ENCODE measurements at regions not wholly inside any gene's neighbourhood (a gene's known extent, or its start where the extent isn't known, plus 50 kb on each side); places are given as distances from the start of the nearest gene placed in this dataset.

DNA sequence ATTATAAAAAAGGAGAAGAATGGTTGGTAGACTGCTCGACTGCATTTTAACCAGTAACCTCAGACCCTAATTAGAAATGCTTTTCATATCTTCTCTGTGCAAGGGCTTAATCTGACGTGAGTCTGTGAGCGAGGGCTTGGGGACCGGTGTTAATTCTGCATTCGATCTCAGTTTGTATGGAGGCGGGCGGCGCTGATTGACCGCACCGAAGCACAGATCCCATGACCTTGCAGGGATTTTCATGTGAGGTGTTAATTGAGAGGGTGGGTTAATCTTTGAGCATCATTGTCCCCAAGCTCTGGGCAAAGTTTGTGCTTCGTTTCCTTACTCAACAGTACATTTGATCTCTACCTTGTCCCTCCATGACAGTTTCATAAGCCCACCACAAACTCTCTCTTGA, 250.9 kb downstream of the NR2F2 start:
- no peak for DNase-seq

DNA sequence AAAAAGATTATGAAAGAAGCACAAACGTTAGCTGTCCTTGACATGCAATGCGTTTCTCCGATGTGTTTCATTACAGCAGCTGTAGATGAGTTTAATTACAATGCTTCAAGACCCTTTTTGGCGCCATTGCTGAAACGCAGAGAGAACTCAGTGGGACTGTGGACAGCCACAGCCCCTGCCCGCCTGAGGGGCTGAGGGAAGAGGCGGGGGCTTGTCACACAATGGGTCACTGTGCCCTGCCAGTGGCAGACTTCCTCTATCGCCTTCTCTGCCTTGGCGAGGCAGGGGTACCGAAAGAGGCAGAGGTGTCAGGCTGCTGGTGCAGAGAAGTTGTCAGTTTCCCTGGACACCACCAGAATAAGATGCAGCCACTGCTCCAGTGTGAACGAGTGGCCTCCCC, 252.0 kb downstream of the NR2F2 start:
- no peak for DNase-seq

- DNase-seq: no peak
Observed at GRCh38 chr15:96583671-96584070, 253.2 kb downstream of the NR2F2 start.

GRCh38 chr15:96585484-96586386, 255.2 kb downstream of the NR2F2 start:
- no peak for DNase-seq

GRCh38 chr15:96586901-96587300, 256.4 kb downstream of the NR2F2 start:
- no peak for DNase-seq

DNA sequence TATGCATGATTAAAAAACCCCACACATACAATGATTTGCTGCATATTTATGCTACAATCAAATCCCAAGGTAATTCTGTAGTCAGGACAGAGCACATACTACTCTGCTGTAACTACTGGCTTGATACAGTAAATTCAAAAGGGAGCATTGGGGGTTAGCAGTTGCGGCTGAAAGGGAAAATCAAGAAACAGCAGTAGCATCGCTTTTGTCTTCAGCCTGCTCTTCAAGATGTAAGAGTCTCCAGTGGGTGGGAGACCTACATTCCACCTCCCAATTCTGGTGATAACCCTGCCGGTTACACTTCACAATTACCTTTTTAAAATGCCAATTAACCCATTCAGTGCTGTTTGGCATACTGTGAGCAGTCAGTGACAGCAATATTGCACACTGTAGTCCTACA, 259.4 kb downstream of the NR2F2 start:
- DNase-seq: no peak

DNA sequence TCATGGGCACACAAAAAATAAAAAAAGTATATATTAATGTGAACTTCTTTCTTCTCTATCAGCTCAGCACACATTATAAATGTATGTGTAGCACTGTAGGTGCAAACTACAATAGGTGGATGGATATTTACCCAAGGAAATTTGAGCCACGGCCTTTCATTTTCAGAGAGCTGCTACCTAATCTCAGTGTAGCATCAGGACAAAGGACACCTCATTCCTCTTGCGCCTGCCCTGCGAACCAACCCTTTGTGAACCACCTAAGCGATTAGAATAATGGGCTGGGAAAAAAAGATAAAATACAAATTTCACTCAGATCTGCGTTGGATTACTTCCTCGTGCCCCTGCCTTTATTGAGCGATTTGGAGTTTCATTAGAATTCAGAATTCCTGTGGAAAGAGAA, 263.2 kb downstream of the NR2F2 start:
- DNase-seq: no peak

DNA sequence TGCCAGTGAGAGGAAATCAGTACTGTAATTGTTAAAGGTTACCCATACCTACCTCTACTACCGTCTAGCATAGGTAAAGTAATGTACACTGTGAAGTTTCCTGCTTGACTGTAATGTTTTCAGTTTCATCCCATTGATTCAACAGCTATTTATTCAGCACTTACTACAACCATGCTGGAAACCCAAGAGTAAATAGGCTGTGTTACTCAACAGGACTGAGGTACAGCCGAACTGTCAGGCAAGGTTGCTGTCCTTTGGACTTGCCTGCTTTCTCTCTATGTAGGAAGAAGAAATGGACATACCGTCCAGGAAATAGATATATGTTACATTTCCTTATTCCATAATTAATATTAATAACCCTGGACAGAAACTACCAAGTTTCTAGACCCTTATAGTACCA, 265.5 kb downstream of the NR2F2 start:
- no peak for DNase-seq

GRCh38 chr15:96598514-96598913, 268.0 kb downstream of the NR2F2 start:
- DNase-seq: no peak

GRCh38 chr15:96599268-96599667, 268.8 kb downstream of the NR2F2 start:
- DNase-seq: no peak

DNA sequence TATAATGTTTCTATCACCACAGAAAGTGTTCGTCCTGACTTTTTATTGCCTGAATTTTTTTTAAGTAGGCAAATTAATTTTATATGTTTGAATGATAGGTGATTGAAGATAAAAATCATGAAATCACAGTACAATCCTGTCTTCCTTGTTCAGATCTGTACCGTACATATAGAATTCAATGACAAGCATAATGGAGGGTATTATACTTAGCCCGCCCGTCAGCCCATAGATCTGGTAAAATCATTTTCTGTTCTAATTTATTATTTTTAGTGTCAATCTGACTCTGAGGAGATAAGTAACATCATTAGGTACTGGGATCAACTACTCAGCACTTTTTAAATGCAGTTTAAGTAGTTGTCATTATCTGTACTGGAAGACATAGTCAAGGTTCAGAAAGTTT, 269.9 kb downstream of the NR2F2 start:
- no peak for DNase-seq

GRCh38 chr15:96606617-96607016, 276.1 kb downstream of the NR2F2 start:
- no peak for DNase-seq

- DNase-seq: no peak
Observed at GRCh38 chr15:96610757-96611156, 280.3 kb downstream of the NR2F2 start.

- no peak for DNase-seq
Observed at GRCh38 chr15:96612917-96613316, 282.4 kb downstream of the NR2F2 start.

DNA sequence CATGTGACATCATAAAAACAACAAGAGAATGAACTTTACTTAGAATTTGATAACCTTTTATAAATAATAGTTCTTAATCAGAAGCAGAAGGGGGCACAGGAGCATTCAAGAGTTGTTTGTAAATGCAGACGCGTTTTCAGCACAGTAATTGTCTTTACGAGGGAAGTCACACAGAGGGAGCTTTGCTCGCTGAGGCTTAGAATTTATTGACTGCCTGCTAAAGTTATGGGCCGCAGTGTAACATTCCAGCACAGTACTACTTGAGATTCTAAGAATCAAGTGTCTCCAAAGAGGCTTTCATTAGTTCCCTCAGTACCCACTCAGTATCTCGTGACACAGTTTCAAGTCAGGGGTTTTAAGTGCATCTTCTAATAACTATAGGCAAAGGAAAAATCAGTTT, 288.7 kb downstream of the NR2F2 start:
- no peak for DNase-seq

GRCh38 chr15:96622714-96623113, 292.2 kb downstream of the NR2F2 start:
- DNase-seq: no peak

DNA sequence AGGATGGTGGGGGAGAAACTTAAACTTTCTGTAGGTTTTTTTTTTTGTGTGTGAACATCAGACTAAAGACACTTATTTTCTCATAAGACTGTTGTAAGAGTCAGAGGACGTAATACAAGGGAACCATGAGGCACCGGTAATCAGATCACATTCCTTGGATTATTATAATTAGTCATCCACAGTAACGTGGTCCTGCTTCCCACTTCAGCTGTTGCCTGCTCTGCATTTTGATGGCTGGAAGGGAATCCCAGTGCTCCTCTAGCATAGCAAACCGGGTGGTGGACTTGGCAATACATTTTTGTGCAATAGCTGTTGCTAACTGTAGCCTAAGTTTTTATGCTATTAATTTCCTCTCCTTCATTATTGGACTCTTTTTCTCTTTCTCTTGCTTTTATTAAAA, 294.8 kb downstream of the NR2F2 start:
- no peak for DNase-seq

- DNase-seq: peak in 1 of 51 donors; percentile 5
Observed at GRCh38 chr15:96627031-96627568, 296.6 kb downstream of the NR2F2 start.

DNA sequence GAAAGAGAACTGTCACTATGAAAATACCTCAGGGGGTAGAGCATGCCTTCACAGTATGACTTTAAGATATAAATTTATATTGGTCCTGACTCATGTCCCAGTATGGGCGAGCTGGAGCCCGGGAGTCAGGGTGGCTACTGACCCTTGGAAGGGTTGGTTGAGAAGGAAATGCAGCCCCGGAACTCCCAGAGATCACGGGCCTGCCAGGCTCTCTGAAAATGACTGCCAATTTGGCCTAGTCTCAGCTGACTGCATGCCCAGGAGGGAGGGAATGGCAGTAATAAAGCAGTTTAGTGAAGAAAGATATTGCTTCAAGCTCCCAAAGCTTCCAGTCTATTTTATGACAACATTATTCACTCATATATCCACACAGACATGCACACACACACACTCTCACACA, 299.0 kb downstream of the NR2F2 start:
- DNase-seq: peak in 26 of 51 donors; percentile 0 to 37 (median 8)

GRCh38 chr15:96638793-96639192, 308.3 kb downstream of the NR2F2 start:
- no peak for DNase-seq

GRCh38 chr15:96645796-96646195, 315.3 kb downstream of the NR2F2 start:
- DNase-seq: no peak

- no peak for DNase-seq
Observed at GRCh38 chr15:96648866-96649265, 318.4 kb downstream of the NR2F2 start.

DNA sequence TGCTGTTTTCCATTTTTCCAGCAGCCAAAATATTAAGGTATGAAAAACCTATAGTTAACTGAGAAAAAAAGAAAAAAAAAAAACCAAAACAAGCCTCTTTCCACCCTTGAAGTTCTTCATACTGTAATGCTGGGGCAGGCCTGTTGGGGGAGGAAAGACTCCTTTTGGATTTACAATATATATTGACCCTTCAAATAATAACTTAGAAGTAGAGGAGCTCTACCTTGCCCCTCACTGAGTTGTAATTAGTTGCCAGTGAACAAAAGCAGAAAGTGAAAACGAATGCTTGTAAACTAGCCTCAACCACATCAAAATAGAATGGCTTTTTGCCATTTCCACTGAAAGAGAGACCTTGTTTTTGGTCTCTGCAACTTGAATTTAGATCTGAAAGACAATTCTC, 326.6 kb downstream of the NR2F2 start:
- no peak for DNase-seq
